ENCODE measurements at regions not wholly inside any gene's neighbourhood (a gene's known extent, or its start where the extent isn't known, plus 50 kb on each side); places are given as distances from the start of the nearest gene placed in this dataset.

GRCh38 chr11:91538065-91538464, 686.6 kb upstream of the FAT3 start:
- TF ChIP-seq, protein P1, sequence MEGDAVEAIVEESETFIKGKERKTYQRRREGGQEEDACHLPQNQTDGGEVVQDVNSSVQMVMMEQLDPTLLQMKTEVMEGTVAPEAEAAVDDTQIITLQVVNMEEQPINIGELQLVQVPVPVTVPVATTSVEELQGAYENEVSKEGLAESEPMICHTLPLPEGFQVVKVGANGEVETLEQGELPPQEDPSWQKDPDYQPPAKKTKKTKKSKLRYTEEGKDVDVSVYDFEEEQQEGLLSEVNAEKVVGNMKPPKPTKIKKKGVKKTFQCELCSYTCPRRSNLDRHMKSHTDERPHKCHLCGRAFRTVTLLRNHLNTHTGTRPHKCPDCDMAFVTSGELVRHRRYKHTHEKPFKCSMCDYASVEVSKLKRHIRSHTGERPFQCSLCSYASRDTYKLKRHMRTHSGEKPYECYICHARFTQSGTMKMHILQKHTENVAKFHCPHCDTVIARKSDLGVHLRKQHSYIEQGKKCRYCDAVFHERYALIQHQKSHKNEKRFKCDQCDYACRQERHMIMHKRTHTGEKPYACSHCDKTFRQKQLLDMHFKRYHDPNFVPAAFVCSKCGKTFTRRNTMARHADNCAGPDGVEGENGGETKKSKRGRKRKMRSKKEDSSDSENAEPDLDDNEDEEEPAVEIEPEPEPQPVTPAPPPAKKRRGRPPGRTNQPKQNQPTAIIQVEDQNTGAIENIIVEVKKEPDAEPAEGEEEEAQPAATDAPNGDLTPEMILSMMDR (IDR thresholded peaks at IDR 0.05; ENCODE audit: low read depth, low read length): no peak
- TF ChIP-seq EZH2phosphoT487 (IDR thresholded peaks at IDR 0.05; ENCODE audit: low read depth): no peak
